ENCODE measurements at regions not wholly inside any gene's neighbourhood (a gene's known extent, or its start where the extent isn't known, plus 50 kb on each side); places are given as distances from the start of the nearest gene placed in this dataset.

DNA sequence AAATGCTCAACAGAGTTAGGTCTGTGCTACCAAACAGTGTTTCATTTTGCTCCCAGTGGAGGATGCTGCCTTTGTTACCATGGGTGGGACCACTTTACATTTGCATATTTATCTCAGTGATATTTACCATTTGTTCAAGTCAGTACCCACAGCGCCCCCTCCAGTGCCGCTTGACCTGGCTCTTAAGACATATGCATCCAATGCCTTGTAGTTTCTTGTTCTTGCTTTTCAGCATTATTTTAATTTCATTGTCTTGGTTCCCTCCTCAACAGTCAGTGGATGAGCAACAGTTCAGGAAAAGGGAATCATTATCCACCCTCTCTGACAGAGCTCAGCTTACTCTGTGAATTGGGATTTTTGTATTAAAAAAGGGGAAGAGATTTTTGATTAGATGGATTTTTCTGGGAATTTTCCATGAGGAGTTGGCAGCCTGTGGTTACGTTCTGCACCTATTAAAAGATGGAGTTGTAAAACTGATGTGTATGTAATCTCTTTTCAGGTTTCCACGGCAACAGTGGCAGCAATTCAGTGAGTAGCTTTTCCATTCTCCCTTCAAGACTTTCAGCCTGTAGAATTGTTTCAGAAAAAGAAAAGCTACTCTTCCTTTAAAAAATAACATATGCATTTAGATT is 240.5 kb upstream of the DAAM1 start:
- TF ChIP-seq, protein P1, sequence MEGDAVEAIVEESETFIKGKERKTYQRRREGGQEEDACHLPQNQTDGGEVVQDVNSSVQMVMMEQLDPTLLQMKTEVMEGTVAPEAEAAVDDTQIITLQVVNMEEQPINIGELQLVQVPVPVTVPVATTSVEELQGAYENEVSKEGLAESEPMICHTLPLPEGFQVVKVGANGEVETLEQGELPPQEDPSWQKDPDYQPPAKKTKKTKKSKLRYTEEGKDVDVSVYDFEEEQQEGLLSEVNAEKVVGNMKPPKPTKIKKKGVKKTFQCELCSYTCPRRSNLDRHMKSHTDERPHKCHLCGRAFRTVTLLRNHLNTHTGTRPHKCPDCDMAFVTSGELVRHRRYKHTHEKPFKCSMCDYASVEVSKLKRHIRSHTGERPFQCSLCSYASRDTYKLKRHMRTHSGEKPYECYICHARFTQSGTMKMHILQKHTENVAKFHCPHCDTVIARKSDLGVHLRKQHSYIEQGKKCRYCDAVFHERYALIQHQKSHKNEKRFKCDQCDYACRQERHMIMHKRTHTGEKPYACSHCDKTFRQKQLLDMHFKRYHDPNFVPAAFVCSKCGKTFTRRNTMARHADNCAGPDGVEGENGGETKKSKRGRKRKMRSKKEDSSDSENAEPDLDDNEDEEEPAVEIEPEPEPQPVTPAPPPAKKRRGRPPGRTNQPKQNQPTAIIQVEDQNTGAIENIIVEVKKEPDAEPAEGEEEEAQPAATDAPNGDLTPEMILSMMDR (IDR thresholded peaks at IDR 0.05) = no peak
- no peak for TF ChIP-seq KAT7 (CRISPR knock-in tag; IDR thresholded peaks at IDR 0.05; ENCODE audit: borderline replicate concordance)
- TF ChIP-seq ZNF138 (CRISPR knock-in tag; conservative IDR thresholded peaks at IDR 0.05) = no peak
